Left lung (tissue), 4 donors: ENCODE measurements at regions not wholly inside any gene's neighbourhood (a gene's known extent, or its start where the extent isn't known, plus 50 kb on each side); places are given as distances from the start of the nearest gene placed in this dataset.

Source experiments
- ATAC-seq: fragments of 200-7000 bp; cut with Tn5 transposase; one replicate; pipeline ENCODE4 v1.9.1; 2020; ENCODE audit warnings: moderate library complexity
- DNase-seq, 4 donors: peaks; one replicate each; pipeline ENCODE4 v3.0.0-alpha.2; 2013 to 2020
- H3K27ac ChIP-seq, 2 donors: fragments of 200-600 bp; sonication (generic) in 1 of 2; one replicate each; pipeline versions ENCODE4 v1.5.0 to v1.8.0; 2020 to 2021
- H3K27me3 ChIP-seq, 2 donors: fragments of 200-600 bp; sonication (generic) in 1 of 2; one replicate each; pipeline versions ENCODE4 v1.5.0 to v1.8.0; 2020 to 2021
- H3K36me3 ChIP-seq, 2 donors: fragments of 200-600 bp; sonication (generic) in 1 of 2; one replicate each; pipeline versions ENCODE4 v1.5.0 to v1.8.0; 2020 to 2021
- H3K4me1 ChIP-seq, 2 donors: fragments of 200-600 bp; one replicate each; pipeline ENCODE4 v1.8.0; 2021
- H3K4me3 ChIP-seq, 2 donors: fragments of 200-600 bp; sonication (generic) in 1 of 2; one replicate each; pipeline versions ENCODE4 v1.5.0 to v1.8.0; 2020 to 2021; ENCODE audit warnings: mild to moderate bottlenecking in 1 of 2
- H3K9me3 ChIP-seq, 2 donors: fragments of 200-600 bp; sonication (generic) in 1 of 2; one replicate each; pipeline versions ENCODE4 v1.5.0 to v1.8.0; 2020 to 2021
- intact Hi-C, 2 donors: fragments of 100-400 bp; cut with DNase I; formaldehyde crosslinking; loops; one replicate each; pipeline versions ENCODE4 v1.11.2 to v1.14.2; 2022
- TF ChIP-seq, protein P1 (sequence below), 2 donors: fragments of 200-600 bp; sonication (generic) in 1 of 2; IDR thresholded peaks; one replicate each; pipeline versions ENCODE4 v1.5.0 to v1.8.0; 2021; ENCODE audit warnings: antibody characterized with exemption in 2 of 2
- donor health status: DM: no; HTN: yes; CAD: no.
- donor health status: DM: no; HTN: no; CAD: no.

DNA sequence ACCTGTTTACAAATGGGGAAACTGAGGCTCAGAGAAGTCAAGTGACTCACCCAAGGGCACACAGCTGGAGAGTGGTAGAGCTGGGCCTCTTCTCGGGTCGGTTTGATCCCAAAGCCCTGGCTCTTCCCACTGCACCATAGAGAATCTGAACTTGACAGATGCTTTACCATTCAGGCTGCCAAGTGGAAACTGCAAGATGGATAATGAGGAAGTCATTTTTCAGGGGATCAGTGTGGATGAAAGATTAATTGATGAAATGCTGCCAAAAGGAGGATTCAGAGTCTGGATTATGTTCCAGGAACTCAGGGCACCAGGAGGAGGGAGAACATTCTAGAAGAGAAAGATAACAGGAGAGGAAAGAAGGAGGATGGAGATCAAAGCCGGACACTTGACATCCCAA, 185.9 kb upstream of the ZBED5 start:
- Histone ChIP-seq H3K4me3 (no peak overlapping the region), H3K27ac (no peak overlapping the region), H3K27me3 (no peaks in the 10 kb centered on the region), H3K36me3 (no peaks in the 10 kb centered on the region), H3K9me3 (no peaks in the 10 kb centered on the region), H3K4me1 (no peaks in the 10 kb centered on the region)
- no peak for ATAC-seq
- TF ChIP-seq, protein P1, sequence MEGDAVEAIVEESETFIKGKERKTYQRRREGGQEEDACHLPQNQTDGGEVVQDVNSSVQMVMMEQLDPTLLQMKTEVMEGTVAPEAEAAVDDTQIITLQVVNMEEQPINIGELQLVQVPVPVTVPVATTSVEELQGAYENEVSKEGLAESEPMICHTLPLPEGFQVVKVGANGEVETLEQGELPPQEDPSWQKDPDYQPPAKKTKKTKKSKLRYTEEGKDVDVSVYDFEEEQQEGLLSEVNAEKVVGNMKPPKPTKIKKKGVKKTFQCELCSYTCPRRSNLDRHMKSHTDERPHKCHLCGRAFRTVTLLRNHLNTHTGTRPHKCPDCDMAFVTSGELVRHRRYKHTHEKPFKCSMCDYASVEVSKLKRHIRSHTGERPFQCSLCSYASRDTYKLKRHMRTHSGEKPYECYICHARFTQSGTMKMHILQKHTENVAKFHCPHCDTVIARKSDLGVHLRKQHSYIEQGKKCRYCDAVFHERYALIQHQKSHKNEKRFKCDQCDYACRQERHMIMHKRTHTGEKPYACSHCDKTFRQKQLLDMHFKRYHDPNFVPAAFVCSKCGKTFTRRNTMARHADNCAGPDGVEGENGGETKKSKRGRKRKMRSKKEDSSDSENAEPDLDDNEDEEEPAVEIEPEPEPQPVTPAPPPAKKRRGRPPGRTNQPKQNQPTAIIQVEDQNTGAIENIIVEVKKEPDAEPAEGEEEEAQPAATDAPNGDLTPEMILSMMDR (IDR thresholded peaks at IDR 0.05): no peak
- intact Hi-C loops: no loop called here
- DNase-seq: no peak

DNA sequence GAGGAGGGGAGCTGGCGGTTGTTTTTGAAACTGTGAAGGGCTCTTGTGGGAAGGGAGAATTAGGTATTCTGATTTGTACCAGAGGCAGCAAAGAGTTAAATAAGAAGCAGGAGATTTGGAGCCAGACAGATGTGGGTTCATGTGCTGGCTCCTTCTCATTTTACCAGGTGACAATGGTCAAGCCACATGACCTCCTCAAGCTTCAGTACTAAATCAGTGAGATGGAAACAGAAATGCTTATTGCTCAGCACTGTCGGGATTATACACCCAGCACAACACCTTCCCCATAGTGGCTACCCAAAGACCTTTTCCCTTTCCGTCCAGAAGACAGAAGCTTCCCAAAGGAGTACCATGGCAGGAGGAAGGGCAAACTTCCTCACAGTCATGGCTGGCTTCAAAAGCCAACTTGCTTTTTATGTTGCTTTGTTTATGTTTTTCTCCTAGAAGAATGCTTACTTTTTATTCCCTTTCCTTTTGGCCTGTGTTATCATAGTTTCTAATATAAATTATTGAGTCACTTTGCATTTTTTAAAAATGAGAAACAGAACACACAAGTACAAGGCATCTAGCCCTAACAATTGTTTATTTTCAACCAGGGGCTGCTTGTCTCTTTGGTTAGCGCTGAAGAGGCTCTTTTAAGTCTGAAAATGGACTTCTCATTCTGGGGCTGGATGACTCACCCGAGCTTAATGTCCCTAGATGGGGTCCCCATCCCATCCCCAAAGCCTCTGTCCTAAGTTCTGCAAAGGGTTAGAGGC, 181.5 kb upstream of the ZBED5 start:
- intact Hi-C loops: loop anchor here in 1 of 2 donors (5.0 to 10.0 kb wide), 2 partner anchors 225 to 748 kb away; no protein-coding TSS in a partner anchor

DNA sequence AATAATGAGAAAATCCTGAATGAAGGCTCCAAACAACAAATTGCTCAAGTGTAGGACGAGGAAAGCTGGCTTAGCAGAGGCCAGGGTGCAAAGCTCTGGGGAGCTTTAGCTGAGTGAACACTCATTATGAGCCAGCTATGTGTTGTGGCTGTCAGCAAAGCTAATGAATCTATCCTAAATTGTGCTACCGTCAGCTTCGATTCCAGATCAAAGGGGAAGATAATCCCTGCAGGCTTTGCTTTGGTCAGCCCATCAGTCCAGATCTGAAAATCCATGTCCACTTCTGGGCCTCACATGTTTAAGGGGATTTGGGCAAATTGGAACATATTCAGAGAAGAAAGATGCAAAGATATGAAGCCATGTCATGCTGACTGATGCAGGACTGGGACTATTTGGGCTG, 180.9 kb upstream of the ZBED5 start:
- TF ChIP-seq, protein P1 (IDR thresholded peaks at IDR 0.05): no peak
- no peak for DNase-seq
- Histone ChIP-seq H3K4me1 (no peaks in the 10 kb centered on the region), H3K36me3 (no peaks in the 10 kb centered on the region), H3K4me3 (no peak overlapping the region), H3K27me3 (no peaks in the 10 kb centered on the region), H3K9me3 (no peaks in the 10 kb centered on the region), H3K27ac (no peak overlapping the region)
- intact Hi-C loops: loop anchor here in 1 of 2 donors (5.0 to 10.0 kb wide), 2 partner anchors 226 to 749 kb away; no protein-coding TSS in a partner anchor
- no peak for ATAC-seq

More for the DNA sequence above, 181.5 kb upstream of the ZBED5 start:
- H3K27ac ChIP-seq: no peak overlapping the region
- no peaks in the 10 kb centered on the region for H3K27me3 ChIP-seq
- DNase-seq (no peak), ATAC-seq (no peak)
- no peaks in the 10 kb centered on the region for H3K9me3 ChIP-seq
- H3K4me1 ChIP-seq: no peaks in the 10 kb centered on the region
- TF ChIP-seq, protein P1 (IDR thresholded peaks at IDR 0.05): no peak
- H3K36me3 ChIP-seq: no peaks in the 10 kb centered on the region
- H3K4me3 ChIP-seq: no peak overlapping the region

DNA sequence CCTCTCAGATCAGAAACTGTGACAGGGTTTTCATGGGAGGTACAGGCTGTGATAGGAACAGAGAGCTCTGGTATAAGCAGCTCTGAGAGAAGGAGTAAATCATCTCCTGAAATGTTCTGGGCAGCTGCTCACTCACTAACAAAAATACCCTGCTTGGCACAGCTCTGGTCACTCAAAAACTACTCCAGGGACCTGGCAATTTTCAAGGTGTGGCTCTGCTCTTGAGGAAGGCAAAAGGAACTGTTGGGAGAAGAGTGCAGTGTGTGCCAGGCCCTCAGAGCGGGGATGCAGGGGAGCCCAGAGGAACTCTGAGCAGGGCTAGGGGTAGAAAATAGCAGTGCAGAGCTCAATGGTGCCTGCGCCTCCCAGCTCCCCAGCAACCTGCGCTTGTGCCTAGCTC, 180.5 kb upstream of the ZBED5 start:
- intact Hi-C loops: loop anchor here in 1 of 2 donors (5.0 to 10.0 kb wide), 2 partner anchors 226 to 749 kb away; no protein-coding TSS in a partner anchor
- DNase-seq (no peak), ATAC-seq (peak; percentile 65)

More for the DNA sequence above, 180.5 kb upstream of the ZBED5 start:
- no peak overlapping the region for H3K4me3 ChIP-seq
- no peaks in the 10 kb centered on the region for H3K36me3 ChIP-seq
- no peak overlapping the region for H3K27ac ChIP-seq
- no peaks in the 10 kb centered on the region for H3K4me1 ChIP-seq
- TF ChIP-seq, protein P1 (IDR thresholded peaks at IDR 0.05): no peak
- no peaks in the 10 kb centered on the region for H3K9me3 ChIP-seq
- H3K27me3 ChIP-seq: no peaks in the 10 kb centered on the region
